Astrocyte (in vitro differentiated cells and primary cell): ENCODE measurements at regions not wholly inside any gene's neighbourhood (a gene's known extent, or its start where the extent isn't known, plus 50 kb on each side); places are given as distances from the start of the nearest gene placed in this dataset.

Experiments
- CTCF ChIP-seq: IDR thresholded peaks from 2 replicates; pipeline ENCODE4 v1.5.1; 2011; ENCODE audit warnings: low read depth, mild to moderate bottlenecking, inconsistent platforms, low read length, moderate library complexity; ENCODE audit not compliant: insufficient read depth
- EZH2 ChIP-seq: IDR thresholded peaks from 2 replicates; pipeline ENCODE4 v1.6.1; 2012; ENCODE audit warnings: mild to moderate bottlenecking, low read length, inconsistent platforms; ENCODE audit not compliant: insufficient read depth

- TF ChIP-seq CTCF (no peak), EZH2 (no peak)
Observed at GRCh38 chr7:32178677-32179366, 108.6 kb upstream of the PDE1C start.
